Astrocyte of the cerebellum (primary cell): ENCODE measurements at regions not wholly inside any gene's neighbourhood (a gene's known extent, or its start where the extent isn't known, plus 50 kb on each side); places are given as distances from the start of the nearest gene placed in this dataset.

Source experiments
- DNase-seq: peaks from one replicate; pipeline ENCODE4 v3.0.0-alpha.2; 2011; ENCODE audit warnings: low read depth
- H3K4me3 ChIP-seq: 2 replicates; pipeline ENCODE4 v1.5.1; 2011; ENCODE audit warnings: mild to moderate bottlenecking, low read depth, low read length, moderate library complexity
- in situ Hi-C: cut with HindIII; loops from 2 replicates; pipeline ENCODE4 v1.10.0; 2017; ENCODE audit warnings: low sequenced_read_pairs
- TF ChIP-seq, protein P1 (sequence below): IDR thresholded peaks from 2 replicates; pipeline ENCODE4 v1.5.1; 2012; ENCODE audit warnings: low read length, low read depth, moderate library complexity, mild to moderate bottlenecking; ENCODE audit errors: missing control alignments

DNA sequence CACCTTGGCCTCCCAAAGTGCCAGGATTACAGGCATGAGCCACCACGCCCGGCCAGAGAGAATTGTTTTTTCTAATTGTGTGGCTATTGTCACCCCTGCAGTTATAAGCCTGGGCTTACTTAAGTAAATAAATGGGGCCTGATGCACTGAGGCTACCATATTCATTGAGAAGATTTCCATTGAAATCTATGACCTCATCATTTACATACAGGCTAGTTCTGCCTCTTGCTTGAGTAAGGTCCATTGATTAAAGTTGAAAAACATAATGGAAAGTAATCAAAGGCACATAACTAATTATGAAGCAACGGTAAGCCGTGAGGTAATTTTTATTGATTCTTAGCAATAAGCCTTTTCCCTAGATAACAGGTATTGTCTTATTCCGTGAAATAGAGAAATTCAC, 788.9 kb downstream of the ADGRL2 start:
- in situ Hi-C loops: no loop called here

GRCh38 chr1:82587371-82587770, 786.6 kb downstream of the ADGRL2 start:
- in situ Hi-C loops: no loop called here
- DNase-seq: no peak
- TF ChIP-seq, protein P1, sequence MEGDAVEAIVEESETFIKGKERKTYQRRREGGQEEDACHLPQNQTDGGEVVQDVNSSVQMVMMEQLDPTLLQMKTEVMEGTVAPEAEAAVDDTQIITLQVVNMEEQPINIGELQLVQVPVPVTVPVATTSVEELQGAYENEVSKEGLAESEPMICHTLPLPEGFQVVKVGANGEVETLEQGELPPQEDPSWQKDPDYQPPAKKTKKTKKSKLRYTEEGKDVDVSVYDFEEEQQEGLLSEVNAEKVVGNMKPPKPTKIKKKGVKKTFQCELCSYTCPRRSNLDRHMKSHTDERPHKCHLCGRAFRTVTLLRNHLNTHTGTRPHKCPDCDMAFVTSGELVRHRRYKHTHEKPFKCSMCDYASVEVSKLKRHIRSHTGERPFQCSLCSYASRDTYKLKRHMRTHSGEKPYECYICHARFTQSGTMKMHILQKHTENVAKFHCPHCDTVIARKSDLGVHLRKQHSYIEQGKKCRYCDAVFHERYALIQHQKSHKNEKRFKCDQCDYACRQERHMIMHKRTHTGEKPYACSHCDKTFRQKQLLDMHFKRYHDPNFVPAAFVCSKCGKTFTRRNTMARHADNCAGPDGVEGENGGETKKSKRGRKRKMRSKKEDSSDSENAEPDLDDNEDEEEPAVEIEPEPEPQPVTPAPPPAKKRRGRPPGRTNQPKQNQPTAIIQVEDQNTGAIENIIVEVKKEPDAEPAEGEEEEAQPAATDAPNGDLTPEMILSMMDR: no peak
- H3K4me3 ChIP-seq: no peak overlapping the region

More for the DNA sequence above, 788.9 kb downstream of the ADGRL2 start:
- no peak overlapping the region for H3K4me3 ChIP-seq
- DNase-seq: no peak
- TF ChIP-seq, protein P1: no peak

DNA sequence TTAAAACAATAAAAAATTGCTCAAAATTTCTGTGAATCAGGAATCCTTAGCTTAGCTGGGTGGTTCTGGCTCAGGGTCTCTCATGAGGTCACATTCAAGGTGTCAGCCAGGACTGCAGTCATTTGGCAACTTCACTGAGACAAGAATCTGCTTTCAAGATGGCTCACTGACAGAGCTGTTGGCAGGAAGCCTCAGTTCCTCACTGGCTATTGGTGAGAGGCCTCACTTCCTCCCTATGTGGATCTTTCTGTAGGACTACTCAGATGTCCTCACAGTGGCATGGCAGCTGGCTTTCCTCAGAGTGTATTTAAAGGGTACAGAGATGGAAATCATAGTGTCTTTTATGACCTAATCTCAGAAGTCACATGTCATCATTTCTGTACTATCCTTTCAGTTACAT, 785.7 kb downstream of the ADGRL2 start:
- TF ChIP-seq, protein P1: no peak
- in situ Hi-C loops: no loop called here
- no peak for DNase-seq
- no peak overlapping the region for H3K4me3 ChIP-seq

DNA sequence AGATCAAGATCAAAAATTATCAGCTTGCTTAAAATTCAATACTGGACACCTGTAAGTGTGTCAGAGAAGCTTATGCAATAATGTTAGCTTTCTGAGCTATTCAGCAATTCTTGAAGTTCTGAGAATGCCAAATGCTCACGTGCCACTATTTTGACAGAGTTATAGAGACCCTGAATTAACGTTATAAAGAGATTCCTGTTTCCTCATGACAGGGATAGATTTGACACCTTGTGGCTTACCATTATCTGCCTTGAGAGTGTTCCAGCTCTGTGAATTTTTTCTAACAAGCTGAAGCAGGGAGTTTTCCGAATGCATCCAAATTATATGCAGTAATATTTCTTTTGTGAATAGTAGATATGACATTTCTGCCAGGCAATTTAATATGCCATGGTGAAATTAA, 781.6 kb downstream of the ADGRL2 start:
- no peak overlapping the region for H3K4me3 ChIP-seq
- in situ Hi-C loops: no loop called here
- DNase-seq: no peak
- TF ChIP-seq, protein P1: no peak

DNA sequence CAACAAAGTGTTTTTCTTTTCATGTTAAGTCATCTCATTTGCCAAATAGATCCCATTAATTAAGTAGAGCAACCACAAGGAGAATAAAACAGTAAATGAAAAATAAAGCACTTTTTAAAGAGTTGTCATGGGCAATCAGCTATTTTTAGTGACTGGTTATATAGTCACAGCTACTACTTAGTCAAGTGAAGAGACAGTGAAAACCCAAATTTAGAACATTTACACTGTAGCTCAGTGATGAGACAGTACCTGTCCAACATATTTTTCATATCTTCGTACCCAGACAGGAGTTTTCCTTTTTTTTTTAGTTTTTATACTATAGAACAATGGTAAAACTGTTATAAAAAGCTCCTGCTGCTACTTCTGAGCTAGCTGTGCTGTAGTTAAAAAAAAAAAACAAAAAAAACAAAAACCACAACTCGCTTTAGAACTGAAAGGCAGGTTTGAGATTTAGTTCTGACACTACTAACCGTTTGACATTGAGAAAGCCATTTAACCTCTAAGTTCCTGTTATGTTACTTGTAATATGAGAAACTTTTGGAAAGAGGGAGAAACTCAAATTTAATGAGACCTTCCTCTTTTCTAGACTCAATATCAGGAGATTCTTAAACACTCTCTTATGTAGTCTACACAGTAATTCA, 777.5 kb downstream of the ADGRL2 start:
- TF ChIP-seq, protein P1: no peak
- H3K4me3 ChIP-seq: no peak overlapping the region
- DNase-seq: no peak
- in situ Hi-C loops: no loop called here

- in situ Hi-C loops: no loop called here
- no peak overlapping the region for H3K4me3 ChIP-seq
- no peak for DNase-seq
- TF ChIP-seq, protein P1: no peak
Measured at GRCh38 chr1:82567348-82567747, 766.6 kb downstream of the ADGRL2 start.
